Occipital lobe (tissue), 1 donor: ENCODE measurements at regions not wholly inside any gene's neighbourhood (a gene's known extent, or its start where the extent isn't known, plus 50 kb on each side); places are given as distances from the start of the nearest gene placed in this dataset.
A peak's percentile ranks its signal among the peaks of the same experiment; 100 is the strongest.
"Not testable (repeated sequence)": the region's sequence is repeated elsewhere in the genome, so short reads cannot be mapped to it uniquely, and the experiment has no call there.

Experiments used
- DNase-seq: peaks from one replicate; lab custom pipeline; 2025; lab: John Stamatoyannopoulos, UW

GRCh38 chr18:9017167-9017904 is 85.2 kb upstream of the NDUFV2 start:
- peak; percentile 86 for DNase-seq

- DNase-seq = peak; percentile 55
Measured at GRCh38 chr18:9017905-9018227, 84.6 kb upstream of the NDUFV2 start.

DNA sequence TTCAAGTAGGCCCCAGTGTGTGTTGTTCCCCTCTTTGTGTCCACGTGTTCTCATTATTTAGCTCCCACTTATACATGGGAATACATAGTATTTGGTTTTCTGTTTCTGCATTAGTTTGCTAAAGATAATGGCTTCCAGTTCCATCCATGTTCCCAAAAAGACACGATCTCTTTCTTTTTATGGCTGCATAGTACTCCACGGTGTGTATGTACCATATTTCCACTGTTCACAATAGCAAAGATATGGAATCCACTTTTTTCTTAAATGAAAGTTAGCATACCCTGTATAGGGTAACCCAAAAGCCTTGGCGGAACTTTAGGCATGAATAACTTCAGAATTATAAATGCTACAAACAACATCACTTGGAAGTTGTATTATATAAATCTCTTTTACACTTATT is 83.4 kb upstream of the NDUFV2 start:
- DNase-seq = no peak

GRCh38 chr18:9020221-9020620 is 82.3 kb upstream of the NDUFV2 start:
- DNase-seq = no peak

DNA sequence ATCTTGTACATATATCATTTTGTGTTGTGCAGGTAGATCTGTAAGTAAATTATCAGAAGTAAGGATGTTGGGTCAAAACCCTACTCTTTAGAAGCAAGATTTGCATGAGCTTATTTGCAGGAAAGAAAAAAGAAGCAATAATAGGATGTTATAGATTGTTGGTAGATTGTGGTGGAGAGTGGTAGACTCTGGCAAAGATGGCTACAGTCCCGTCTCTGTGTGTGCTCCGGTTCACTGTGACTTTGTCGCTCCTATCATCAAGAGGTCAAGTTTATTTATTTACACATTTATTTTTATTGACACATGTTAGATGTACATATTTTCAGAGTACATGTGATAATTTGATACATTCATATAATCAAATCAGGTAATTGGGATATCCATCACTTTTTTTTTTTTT is 81.0 kb upstream of the NDUFV2 start:
- no peak for DNase-seq

GRCh38 chr18:9022397-9023155 is 79.9 kb upstream of the NDUFV2 start:
- DNase-seq = no peak

- DNase-seq = not testable (repeated sequence)
Measured at GRCh38 chr18:9024031-9024646, 78.4 kb upstream of the NDUFV2 start.

GRCh38 chr18:9025091-9025838 is 77.2 kb upstream of the NDUFV2 start:
- DNase-seq = no peak

DNA sequence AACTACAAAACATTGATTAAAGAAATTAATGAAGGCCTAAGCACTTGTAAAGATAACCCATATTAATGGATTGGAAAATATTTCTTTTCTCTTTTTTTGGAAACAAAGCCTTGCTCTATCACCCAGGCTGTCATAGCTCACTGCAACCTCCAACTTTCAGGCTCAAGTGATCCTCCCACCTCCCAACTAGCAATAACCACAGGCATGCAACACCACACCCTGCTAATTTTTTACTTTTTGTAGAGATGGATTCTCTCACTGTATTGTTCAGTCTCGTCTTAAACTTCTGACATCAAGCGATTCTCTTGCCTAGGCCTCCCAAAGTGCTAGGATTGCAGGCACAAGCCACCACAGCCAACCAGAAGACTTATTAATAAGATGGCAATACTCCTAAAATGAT is 73.4 kb upstream of the NDUFV2 start:
- DNase-seq = no peak

DNA sequence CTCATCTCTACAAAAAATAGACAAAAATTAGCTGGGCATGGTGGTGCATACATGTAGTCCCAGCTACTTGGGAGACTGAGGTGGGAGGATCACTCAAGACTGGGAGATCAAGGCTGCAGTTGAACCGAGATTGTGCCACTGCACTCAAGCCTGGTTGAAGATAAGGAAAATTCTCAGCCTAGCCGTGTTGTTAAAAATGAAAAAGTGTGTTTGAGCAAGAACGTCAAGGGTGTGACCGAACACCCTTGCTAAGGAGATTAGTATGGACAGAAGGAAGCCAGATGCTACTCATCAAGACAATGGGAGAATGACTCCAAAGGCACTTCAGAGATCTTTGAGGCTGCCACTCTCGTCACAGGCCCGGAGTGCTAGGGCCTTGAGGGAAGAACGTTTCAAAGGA is 70.0 kb upstream of the NDUFV2 start:
- DNase-seq = no peak

GRCh38 chr18:9038277-9038871 is 64.1 kb upstream of the NDUFV2 start:
- DNase-seq = no peak

DNA sequence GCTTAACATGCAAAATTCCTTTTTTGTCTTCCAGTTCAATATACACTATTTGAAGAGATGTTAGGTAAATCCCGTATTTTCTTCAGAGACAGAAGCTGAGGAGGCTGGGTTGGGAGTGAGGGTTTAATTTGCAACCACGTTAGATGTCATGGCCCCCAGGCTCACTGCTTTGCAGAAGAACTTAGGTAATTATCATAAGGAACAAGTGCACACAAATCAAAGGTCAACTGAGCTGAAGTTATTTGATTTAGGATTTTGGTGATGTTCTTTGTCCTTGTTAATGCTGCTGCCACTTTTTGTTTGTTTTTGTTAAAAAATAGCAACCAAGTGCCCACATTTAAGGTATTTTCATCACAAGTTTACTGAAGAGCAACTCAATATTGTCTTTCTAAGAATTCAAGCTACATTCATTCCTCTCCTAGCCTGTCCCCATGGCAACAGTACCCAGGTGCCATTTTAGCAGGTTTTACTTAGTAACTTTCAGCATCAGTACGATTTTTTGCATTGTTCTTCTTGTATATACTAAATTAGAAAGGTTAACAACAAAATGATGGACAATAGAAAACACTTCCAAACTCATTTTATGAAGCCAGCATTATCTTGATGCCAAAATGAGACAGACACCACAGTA is 62.9 kb upstream of the NDUFV2 start:
- no peak for DNase-seq

GRCh38 chr18:9042766-9043481 is 59.6 kb upstream of the NDUFV2 start:
- no peak for DNase-seq

DNA sequence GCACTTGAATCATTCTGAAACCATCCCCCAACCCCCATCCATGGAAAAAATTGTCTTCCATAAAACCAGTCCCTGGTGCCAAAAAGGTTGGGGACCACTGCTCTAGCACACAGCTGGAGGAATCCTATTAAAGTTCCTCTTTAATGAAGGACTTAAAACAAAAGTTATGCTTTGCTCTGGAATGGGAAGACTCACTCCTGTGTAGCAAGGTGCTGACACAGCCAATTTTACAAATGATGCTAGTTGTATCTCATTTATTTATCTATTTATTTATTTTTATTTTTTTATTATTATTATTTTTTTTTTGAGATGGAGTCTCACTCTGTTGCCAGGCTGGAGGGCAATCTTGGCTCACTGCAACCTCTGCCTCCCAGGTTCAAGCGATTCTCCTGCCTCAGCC is 58.9 kb upstream of the NDUFV2 start:
- DNase-seq = no peak

- no peak for DNase-seq
Measured at GRCh38 chr18:9047715-9048114, 54.8 kb upstream of the NDUFV2 start.

DNA sequence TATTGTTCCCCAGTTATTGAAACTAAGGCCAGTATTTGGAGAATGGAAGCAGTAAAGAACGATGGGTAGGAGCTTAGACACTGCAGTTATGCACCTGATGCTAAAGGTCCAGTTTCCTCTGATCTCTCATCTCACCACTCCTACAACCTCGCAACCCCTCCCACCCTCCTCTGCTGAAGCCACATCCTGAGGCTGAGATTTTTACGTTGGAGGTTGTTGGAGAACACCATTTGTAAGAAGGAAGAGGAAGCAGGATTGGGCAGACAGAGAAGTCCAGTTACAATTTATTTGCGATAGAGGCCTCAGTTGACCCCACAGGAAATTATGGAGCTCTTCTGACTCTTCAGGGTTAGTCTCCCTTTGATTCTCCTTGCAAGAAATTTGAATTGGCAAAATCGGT is 54.3 kb upstream of the NDUFV2 start:
- DNase-seq = no peak

DNA sequence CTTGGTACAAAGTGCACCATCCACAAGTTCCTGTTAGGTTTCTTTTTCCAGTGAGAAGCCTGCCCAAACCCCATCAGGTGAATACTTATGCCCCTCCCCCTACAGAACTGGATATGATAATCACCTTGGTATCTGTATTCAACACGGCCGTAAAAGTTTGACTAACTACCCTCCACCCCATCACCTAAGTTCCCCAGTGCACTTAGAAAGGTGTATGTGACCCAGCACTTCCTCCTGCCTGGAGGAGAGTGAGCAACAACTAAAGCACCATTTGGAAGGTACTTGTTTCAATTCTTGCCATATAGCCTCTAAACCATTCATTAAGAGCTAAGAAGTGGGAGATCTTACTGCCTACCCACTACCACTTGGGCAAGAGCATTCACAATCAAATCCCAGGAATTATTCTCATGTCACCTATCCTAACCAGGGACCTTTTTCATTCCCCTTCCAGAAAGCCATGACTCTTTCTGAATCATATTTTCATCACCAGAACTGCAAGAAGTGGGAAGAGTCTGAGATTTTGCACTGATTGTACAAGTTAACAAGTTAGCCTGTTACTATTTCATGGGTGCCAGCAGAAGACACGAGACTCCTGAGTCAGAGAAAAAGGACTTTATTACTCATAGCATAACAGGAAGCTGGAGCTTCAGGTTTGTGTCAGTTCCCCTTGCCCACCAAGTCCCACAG is 53.5 kb upstream of the NDUFV2 start:
- no peak for DNase-seq

- DNase-seq = no peak
Measured at GRCh38 chr18:9049495-9049809, 53.0 kb upstream of the NDUFV2 start.

DNA sequence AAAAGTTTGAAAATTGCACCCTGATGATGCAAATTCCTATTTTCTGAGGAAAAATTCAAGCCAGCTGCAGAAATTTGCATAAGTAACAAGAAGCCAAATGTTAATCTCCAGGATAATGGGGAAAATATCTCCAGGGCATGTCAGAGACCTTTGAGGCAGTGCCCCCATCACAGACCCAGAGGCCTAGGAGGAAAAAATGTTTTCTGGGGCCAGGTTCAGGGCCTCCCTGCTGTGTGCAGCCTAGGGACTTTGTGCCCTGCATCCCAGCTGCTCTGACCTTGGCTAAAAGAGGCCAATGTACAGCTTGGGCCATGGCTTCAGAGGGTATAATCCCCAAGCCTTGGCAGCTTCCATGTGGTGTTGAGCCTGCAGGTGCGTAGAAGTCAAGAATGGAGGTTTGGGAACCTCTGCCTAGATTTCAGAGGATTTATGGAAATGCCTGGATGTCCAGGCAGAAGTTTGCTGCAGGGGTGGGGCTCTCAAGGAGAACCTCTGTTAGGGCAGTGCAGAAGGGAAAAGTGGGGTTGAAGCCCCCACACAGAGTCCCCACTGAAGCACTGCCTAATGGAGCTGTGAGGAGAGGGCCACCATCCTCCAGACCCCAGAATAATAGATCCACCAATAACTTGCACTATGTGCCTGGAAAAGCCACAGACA is 51.7 kb upstream of the NDUFV2 start:
- DNase-seq = not testable (repeated sequence)
